Activated naive CD4-positive, alpha-beta T cell treated with anti-CD3 and anti-CD28 coated beads for 36 hours (primary cell): ENCODE measurements at regions not wholly inside any gene's neighbourhood (a gene's known extent, or its start where the extent isn't known, plus 50 kb on each side); places are given as distances from the start of the nearest gene placed in this dataset.

Experiments
- CTCF ChIA-PET: fragments of 350-600 bp; sonication (Branson Sonifier 250); formaldehyde crosslinking; loops from one replicate; lab custom pipeline; 2021; ENCODE audit warnings: antibody characterized with exemption; lab: Charles Lee
- DNase-seq: peaks from one replicate; pipeline ENCODE4 v3.0.0-alpha.2; 2020
- H3K27ac Mint-ChIP-seq: one replicate; pipeline ENCODE4 v1.8.0; 2021; ENCODE audit warnings: mild to moderate bottlenecking, mixed read lengths
- H3K27me3 Mint-ChIP-seq: one replicate; pipeline ENCODE4 v1.8.0; 2021; ENCODE audit warnings: low read depth, mixed read lengths
- H3K36me3 Mint-ChIP-seq: one replicate; pipeline ENCODE4 v1.8.0; 2021; ENCODE audit warnings: low read depth, mixed read lengths
- H3K4me1 Mint-ChIP-seq: one replicate; pipeline ENCODE4 v1.8.0; 2021; ENCODE audit warnings: low read depth, mixed read lengths
- H3K4me3 Mint-ChIP-seq: one replicate; pipeline ENCODE4 v1.8.0; 2021; ENCODE audit warnings: mild to moderate bottlenecking, moderate library complexity, mixed read lengths
- H3K9me3 Mint-ChIP-seq: one replicate; pipeline ENCODE4 v1.8.0; 2021; ENCODE audit warnings: mixed read lengths
- intact Hi-C: fragments of 100-400 bp; cut with micrococcal nuclease; formaldehyde crosslinking; loops from one replicate; pipeline ENCODE4 v1.15.1; 2023

DNA sequence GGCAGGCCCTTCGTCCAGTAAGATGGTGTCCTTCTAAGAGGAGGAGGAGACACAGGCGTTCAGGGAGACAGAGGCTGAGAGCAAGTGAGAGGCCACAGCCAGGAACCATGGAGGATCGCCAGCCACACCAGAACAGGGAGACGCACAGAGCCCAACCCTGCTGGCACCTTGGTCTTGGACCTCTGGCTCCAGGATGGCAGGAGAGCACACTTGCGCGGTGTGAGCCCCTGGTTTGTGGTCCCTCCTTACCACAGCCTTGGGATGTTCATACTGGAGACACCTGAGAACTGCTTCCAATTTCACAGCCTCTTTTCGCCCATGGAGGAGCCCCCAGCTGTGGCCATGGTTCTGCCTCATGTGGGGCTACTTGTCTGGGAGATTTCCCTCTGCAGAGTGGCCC is 222.4 kb downstream of the DLL1 start:
- peaks cover 5% of the 10 kb centered on the region for H3K27me3 Mint-ChIP-seq
- CTCF ChIA-PET: no interaction called here
- no peaks in the 10 kb centered on the region for H3K4me1 Mint-ChIP-seq
- H3K9me3 Mint-ChIP-seq: peaks cover 6% of the 10 kb centered on the region
- intact Hi-C loops: no loop called here
- no peaks in the 10 kb centered on the region for H3K36me3 Mint-ChIP-seq
- H3K27ac Mint-ChIP-seq: no peak overlapping the region
- H3K4me3 Mint-ChIP-seq: no peak overlapping the region
- DNase-seq: no peak

DNA sequence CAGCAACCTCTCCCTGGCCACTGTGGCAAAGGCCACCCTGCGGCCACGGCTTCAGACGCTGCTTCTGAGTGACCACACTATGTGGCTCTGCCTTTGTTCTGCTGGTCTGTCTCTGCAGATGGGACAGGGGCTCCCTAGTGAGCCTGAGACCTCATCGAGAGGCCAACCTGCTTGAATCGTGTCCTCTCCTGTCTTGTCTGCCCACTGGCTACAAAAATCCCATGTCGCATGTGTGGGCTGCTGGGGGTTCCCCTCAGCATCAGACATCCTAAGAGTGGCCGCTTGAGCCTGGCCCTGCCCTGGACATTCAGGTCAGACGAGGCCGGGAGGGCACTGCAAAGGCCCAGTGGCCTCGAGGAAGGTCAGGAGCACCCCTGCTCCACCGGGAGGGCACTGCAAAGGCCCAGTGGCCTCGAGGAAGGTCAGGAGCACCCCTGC is 222.9 kb downstream of the DLL1 start:
- intact Hi-C loops: no loop called here
- no peak overlapping the region for H3K4me3 Mint-ChIP-seq
- DNase-seq: no peak
- H3K9me3 Mint-ChIP-seq: peaks cover 6% of the 10 kb centered on the region
- H3K36me3 Mint-ChIP-seq: no peaks in the 10 kb centered on the region
- peaks cover 5% of the 10 kb centered on the region for H3K27me3 Mint-ChIP-seq
- H3K4me1 Mint-ChIP-seq: no peaks in the 10 kb centered on the region
- CTCF ChIA-PET: no interaction called here
- no peak overlapping the region for H3K27ac Mint-ChIP-seq

DNA sequence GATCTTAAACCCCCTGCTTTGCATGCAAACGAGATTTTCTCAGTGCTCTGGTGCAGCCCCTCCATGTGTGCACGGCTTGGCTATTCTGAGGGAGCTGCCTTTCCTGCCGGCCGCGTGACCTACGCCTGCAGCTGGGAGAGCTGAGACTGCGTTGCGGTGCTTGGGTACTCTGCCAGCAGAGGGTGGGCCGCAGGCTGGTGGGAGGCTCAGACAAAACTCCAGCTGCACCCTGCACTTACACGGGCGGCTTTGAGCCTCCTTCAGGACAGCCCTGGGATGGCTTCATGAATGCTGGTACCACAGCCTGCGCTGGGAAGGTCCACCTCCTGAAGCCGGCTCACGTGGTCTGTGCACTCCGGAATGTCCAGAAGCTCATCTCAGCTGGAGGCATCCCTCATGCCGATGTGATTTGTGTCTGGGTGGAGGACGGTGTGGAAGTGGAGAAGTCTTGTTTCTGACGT is 223.7 kb downstream of the DLL1 start:
- intact Hi-C loops: no loop called here
- H3K9me3 Mint-ChIP-seq: peaks cover 6% of the 10 kb centered on the region
- peaks cover 5% of the 10 kb centered on the region for H3K27me3 Mint-ChIP-seq
- DNase-seq: no peak
- no peaks in the 10 kb centered on the region for H3K36me3 Mint-ChIP-seq
- no peak overlapping the region for H3K4me3 Mint-ChIP-seq
- no peak overlapping the region for H3K27ac Mint-ChIP-seq
- H3K4me1 Mint-ChIP-seq: no peaks in the 10 kb centered on the region
- CTCF ChIA-PET: no interaction called here

DNA sequence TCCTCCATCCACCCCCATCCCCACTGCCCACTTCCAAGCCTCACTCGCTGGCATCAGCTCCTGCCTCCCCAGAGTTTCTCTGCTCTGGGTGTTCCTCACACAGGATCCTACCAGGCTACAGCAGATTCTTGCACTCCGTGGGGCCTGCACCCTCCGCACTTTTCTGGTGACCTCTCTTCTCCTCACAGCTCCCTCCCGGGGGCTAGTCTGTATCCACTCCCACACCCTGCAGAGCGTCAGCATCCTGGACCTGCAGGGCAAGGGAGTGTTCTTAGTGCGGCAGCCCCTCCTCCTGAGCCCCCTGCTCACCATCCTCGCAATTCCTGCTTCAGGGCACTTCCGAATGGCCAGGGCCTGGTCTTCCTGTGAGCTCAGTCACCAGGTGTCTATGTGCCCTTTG is 224.2 kb downstream of the DLL1 start:
- H3K27me3 Mint-ChIP-seq: peaks cover 5% of the 10 kb centered on the region
- no peaks in the 10 kb centered on the region for H3K4me1 Mint-ChIP-seq
- intact Hi-C loops: no loop called here
- no peak overlapping the region for H3K27ac Mint-ChIP-seq
- CTCF ChIA-PET: no interaction called here
- H3K9me3 Mint-ChIP-seq: peaks cover 6% of the 10 kb centered on the region
- H3K4me3 Mint-ChIP-seq: no peak overlapping the region
- no peak for DNase-seq
- H3K36me3 Mint-ChIP-seq: no peaks in the 10 kb centered on the region

DNA sequence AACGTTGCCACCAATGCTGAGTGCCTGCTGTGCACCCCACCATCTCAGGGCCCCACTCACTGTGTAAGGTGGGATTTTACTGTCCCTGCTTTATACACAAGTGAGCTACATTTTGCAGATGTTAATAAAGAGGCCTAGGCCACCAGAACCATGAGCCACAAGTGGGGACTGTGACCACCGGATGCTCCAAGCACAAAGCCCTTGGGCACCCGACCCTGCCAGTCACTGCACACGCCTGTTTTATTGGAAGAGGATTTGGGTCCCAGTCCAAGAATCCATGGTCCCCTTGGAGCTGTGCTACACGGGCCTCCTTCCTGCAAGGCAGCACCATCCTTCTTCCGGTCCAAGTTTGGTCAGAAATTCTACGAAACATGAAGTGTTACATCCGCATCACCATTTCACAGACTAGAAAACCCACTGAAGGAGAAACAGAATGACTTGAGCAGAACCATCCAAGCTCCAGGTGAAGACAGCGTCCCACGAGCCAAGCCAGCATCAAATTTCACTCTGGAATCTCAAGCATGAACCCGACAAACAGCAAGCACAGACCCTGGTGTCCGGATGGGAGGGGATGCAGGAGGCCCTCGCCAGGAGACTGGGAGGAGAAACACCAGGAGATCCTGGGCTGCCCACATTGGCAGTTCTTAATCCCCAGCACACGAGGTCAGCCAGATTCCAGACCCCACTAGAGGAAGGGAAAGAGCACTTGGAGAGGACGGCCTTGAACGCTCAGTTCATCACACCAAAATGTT is 226.9 kb downstream of the DLL1 start:
- no peak overlapping the region for H3K4me3 Mint-ChIP-seq
- no peak for DNase-seq
- H3K27ac Mint-ChIP-seq: no peak overlapping the region
- H3K9me3 Mint-ChIP-seq: no peaks in the 10 kb centered on the region
- H3K4me1 Mint-ChIP-seq: no peaks in the 10 kb centered on the region
- H3K36me3 Mint-ChIP-seq: no peaks in the 10 kb centered on the region
- intact Hi-C loops: no loop called here
- CTCF ChIA-PET: no interaction called here
- no peaks in the 10 kb centered on the region for H3K27me3 Mint-ChIP-seq

DNA sequence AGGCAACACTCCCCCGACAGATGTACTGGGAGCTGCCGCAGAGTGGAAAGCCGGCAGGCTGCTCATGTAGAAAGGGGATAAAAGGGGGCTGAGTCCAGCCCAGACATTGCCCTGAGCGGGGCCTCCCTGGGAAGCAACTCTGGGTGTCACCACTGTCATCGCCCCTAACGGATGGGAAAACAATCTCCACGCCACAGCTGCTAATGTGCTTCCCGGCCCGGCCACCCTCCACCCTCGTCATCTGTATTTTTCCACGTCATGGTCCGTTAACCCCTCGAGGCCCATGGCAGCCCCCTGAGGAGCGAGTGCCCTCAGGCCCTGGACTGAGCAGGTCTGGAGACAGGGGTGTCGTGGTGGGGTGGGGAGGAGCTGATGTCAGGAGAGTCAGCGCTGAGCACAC is 227.4 kb downstream of the DLL1 start:
- Mint-ChIP-seq H3K36me3 (no peaks in the 10 kb centered on the region), H3K9me3 (no peaks in the 10 kb centered on the region), H3K4me3 (no peak overlapping the region), H3K4me1 (no peaks in the 10 kb centered on the region), H3K27me3 (no peaks in the 10 kb centered on the region), H3K27ac (no peak overlapping the region)
- no peak for DNase-seq
- intact Hi-C loops: no loop called here
- CTCF ChIA-PET: no interaction called here

DNA sequence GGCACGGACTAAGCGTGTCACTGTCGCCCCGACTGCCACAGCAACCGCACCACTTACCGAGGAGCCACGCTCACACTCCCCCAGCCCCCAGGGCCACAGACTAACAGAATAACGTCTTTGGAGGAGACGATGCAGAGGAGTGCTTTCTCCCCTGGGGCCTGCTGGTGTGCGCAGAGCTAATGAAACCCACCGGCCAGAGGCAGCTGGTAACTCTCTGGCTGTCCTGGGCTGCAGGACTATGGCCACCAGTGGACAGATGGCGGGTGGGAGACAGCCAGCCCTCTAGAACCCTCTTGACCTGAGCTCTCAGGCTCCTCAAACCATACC is 228.0 kb downstream of the DLL1 start:
- DNase-seq: no peak
- H3K4me1 Mint-ChIP-seq: no peaks in the 10 kb centered on the region
- no peak overlapping the region for H3K4me3 Mint-ChIP-seq
- no peaks in the 10 kb centered on the region for H3K9me3 Mint-ChIP-seq
- intact Hi-C loops: no loop called here
- H3K27me3 Mint-ChIP-seq: no peaks in the 10 kb centered on the region
- no peaks in the 10 kb centered on the region for H3K36me3 Mint-ChIP-seq
- CTCF ChIA-PET: no interaction called here
- no peak overlapping the region for H3K27ac Mint-ChIP-seq

DNA sequence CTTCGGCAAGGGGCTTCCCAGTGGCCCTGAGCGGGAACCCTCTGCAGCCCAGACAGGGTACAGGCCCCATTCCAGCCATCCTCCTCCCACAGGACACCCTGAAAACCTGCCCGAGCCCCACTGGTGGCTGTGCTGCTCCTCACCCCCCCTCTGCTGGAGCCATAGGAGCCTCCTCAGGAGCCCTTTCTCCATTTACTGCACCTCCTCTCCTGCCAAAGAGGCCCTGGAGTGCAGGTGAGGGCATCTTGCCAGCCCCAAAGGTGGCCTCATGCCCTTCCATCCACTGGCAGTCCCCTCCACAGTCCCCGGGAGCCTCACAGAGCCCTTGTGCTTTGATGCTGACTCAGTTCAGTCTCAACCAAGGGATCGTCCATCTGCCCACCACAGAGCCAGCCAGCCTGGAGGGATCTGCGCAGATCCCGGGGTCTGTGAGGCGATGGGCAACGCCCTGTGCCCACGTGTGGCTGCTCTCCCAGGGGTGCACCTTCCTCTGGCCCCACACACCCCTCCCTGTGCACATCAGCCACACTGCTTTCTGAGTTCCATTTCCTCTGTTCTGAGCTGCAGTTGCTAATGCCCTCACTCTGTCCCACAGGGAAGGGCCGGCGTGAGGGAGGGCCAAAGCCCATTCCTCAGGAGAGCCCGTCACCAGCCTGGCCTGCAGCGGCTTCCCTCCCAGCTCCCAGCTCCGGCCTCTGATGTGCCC is 228.5 kb downstream of the DLL1 start:
- Mint-ChIP-seq H3K9me3 (no peaks in the 10 kb centered on the region), H3K27me3 (no peaks in the 10 kb centered on the region), H3K4me3 (no peak overlapping the region), H3K4me1 (no peaks in the 10 kb centered on the region), H3K27ac (no peak overlapping the region), H3K36me3 (no peaks in the 10 kb centered on the region)
- CTCF ChIA-PET: no interaction called here
- intact Hi-C loops: no loop called here
- DNase-seq: no peak

DNA sequence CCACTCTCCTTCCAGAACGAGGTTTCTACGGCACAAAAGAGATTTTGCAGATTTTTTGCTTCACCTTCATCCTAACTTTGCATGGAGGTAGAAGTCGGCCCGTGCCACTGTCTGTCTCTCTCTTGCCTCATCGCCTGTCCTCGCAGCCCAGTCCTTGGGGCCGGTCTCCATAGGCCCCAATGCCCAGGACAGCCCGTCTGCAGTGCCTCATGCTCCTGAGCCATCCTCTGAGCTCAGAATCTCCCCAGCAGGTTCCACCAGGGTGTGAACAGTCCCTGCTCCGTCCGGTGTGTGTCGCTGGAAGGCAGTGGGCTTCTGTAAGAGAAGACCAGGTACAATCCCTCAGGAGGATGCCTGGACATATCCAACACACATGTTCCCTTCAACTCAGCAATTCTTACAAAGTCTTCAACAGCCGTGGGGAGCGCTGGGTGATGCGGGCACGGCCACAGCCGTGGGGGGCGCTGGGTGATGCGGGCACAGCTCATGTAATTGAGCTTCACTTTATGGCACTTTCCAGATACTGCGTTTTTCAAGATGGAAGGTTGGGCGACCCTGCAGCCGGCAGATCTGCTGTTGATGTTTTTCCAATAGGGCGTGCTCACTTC is 231.9 kb downstream of the DLL1 start:
- Mint-ChIP-seq H3K4me1 (no peaks in the 10 kb centered on the region), H3K27me3 (no peaks in the 10 kb centered on the region), H3K9me3 (no peaks in the 10 kb centered on the region), H3K4me3 (no peak overlapping the region), H3K36me3 (no peaks in the 10 kb centered on the region), H3K27ac (no peak overlapping the region)
- CTCF ChIA-PET: interaction anchor here (0.6 kb wide), 1 partner anchor 96 kb away, joined by 3 read pairs; no protein-coding TSS in a partner anchor
- DNase-seq: no peak
- intact Hi-C loops: no loop called here

DNA sequence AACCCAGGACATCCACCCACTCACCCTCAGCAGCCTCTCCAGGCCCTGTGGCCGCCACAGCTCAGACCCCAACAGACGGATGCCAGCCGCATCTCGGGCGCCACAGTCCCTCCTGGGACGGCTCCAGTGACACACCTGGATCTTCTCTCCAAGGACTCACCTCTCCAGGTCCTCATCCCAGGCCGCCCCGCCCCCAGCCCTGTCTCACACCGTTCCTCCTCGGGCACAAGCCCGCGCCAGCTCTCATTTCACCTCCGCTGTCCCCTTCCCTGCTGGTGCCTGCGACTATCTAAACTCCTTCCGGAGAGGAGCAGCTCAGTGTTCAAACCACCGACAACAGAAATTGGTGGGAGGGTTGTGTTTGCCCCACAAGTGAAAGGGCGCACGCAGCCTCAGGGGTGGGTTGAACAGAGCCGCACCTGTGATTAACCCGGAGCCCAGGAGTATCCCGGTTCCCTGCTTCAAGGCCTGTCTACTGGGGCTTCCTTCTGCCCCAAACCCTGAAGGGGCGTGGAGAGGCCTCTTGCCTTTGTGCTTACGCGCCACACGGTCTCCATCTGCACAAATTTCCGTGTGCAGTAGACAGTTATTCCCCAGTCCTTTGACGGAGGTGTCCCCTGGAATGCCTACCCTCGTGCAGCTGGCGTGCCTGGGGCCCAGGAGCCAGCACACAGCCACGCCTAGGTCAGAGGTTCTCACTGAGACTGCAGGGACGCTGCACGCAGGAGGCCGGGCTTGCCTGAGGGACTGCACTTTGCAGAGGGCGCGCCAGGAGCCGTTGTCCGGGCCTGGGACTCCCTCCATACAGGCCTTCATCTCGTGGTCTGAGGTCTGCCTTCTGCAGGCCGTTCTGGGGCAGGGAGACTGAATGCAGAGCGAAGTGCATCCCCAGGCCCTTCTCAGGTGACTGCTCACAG is 232.7 kb downstream of the DLL1 start:
- no peak overlapping the region for H3K4me3 Mint-ChIP-seq
- no peaks in the 10 kb centered on the region for H3K36me3 Mint-ChIP-seq
- H3K27ac Mint-ChIP-seq: no peak overlapping the region
- CTCF ChIA-PET: interaction anchor here (0.7 kb wide), 1 partner anchor 10 kb away, joined by 3 read pairs; no protein-coding TSS in a partner anchor
- no peaks in the 10 kb centered on the region for H3K27me3 Mint-ChIP-seq
- intact Hi-C loops: no loop called here
- no peaks in the 10 kb centered on the region for H3K4me1 Mint-ChIP-seq
- H3K9me3 Mint-ChIP-seq: no peaks in the 10 kb centered on the region
- DNase-seq: no peak

DNA sequence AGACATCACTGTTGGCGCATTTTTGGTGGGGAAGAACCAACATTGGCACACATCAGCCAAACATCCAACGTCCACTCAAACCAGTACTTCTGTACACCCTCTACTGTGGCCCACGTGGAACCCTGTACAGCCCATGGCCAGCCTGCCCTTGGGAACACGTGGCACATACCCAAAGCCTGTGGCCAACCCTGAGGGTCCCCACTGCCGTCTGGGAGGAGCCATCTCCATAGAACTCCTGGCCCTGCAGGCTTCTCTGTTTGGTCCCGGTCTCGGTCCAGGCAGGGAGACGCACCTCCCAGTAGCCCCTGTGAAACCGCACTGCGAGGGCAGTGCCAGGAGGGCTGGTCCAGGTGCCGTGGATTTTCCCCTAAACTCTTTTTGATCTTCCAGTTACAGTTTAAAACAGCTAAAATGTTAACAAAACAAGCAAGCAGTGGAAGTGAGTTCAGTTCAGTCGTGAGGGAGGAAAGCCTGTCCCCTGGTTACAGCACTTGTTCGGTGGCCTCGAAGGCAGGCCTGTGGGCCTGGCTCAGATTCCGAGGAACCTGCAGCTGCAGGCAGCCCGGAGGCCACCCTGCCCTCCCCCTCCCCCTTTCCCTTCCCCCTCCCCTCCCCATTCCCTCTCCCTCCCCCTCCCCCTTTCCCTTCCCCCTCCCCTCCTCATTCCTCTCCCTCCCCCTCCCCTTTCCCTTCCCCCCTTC is 233.7 kb downstream of the DLL1 start:
- no peak for DNase-seq
- intact Hi-C loops: no loop called here
- Mint-ChIP-seq H3K9me3 (no peaks in the 10 kb centered on the region), H3K4me1 (no peaks in the 10 kb centered on the region), H3K36me3 (no peaks in the 10 kb centered on the region), H3K27me3 (no peaks in the 10 kb centered on the region), H3K27ac (no peak overlapping the region), H3K4me3 (no peak overlapping the region)
- CTCF ChIA-PET: interaction anchor here (0.7 kb wide), 1 partner anchor 9 kb away, joined by 3 read pairs; no protein-coding TSS in a partner anchor
